Fibroblast of villous mesenchyme (primary cell): ENCODE measurements at regions not wholly inside any gene's neighbourhood (a gene's known extent, or its start where the extent isn't known, plus 50 kb on each side); places are given as distances from the start of the nearest gene placed in this dataset.

ENCODE experiments used
- DNase-seq: peaks from one replicate; pipeline ENCODE4 v3.0.0-alpha.2; 2010; ENCODE audit warnings: low read depth
- H3K4me3 ChIP-seq: 2 replicates; pipeline ENCODE4 v1.5.1; 2011; ENCODE audit warnings: low read depth, mild to moderate bottlenecking, low read length
- CTCF ChIP-seq: IDR thresholded peaks from 2 replicates; pipeline ENCODE4 v1.5.1; 2012; ENCODE audit warnings: low read depth, mild to moderate bottlenecking, low read length; ENCODE audit not compliant: insufficient read depth

- no peak for DNase-seq
- no peak for TF ChIP-seq CTCF
- no peak overlapping the region for H3K4me3 ChIP-seq
These were observed 948.7 kb downstream of the PCDH18 start for GRCh38 chr4:136583567-136583966.

- no peak for DNase-seq
- TF ChIP-seq CTCF: no peak
- no peak overlapping the region for H3K4me3 ChIP-seq
These were observed 951.2 kb downstream of the PCDH18 start for GRCh38 chr4:136581119-136581518.

- DNase-seq: no peak
- H3K4me3 ChIP-seq: no peak overlapping the region
- TF ChIP-seq CTCF: no peak
These were observed 957.1 kb downstream of the PCDH18 start for GRCh38 chr4:136575146-136575545.

- no peak for TF ChIP-seq CTCF
- DNase-seq: no peak
- H3K4me3 ChIP-seq: no peak overlapping the region
These were observed 958.8 kb downstream of the PCDH18 start for GRCh38 chr4:136573460-136573859.

- TF ChIP-seq CTCF: no peak
- H3K4me3 ChIP-seq: no peak overlapping the region
- DNase-seq: no peak
These were observed 961.0 kb downstream of the PCDH18 start for GRCh38 chr4:136571315-136571714.

GRCh38 chr4:136562834-136563233, 969.5 kb downstream of the PCDH18 start:
- peak; percentile 6 for DNase-seq
- no peak overlapping the region for H3K4me3 ChIP-seq
- no peak for TF ChIP-seq CTCF

GRCh38 chr4:136558940-136559494, 973.3 kb downstream of the PCDH18 start:
- TF ChIP-seq CTCF: no peak
- no peak for DNase-seq
- H3K4me3 ChIP-seq: no peak overlapping the region
